ENCODE measurements at regions not wholly inside any gene's neighbourhood (a gene's known extent, or its start where the extent isn't known, plus 50 kb on each side); places are given as distances from the start of the nearest gene placed in this dataset.

- no peak for DNase-seq (ENCODE audit: low read depth in 2 of 2)
These were observed 302.6 kb upstream of the BOD1L1 start for GRCh38 chr4:13930155-13930554.

- DNase-seq (ENCODE audit: low read depth in 2 of 2), result no peak
These were observed 305.7 kb upstream of the BOD1L1 start for GRCh38 chr4:13933191-13933590.

GRCh38 chr4:13938299-13938698 lies 310.8 kb upstream of the BOD1L1 start:
- DNase-seq (ENCODE audit: low read depth in 2 of 2), result no peak

- DNase-seq (ENCODE audit: low read depth in 2 of 2), result no peak
These were observed 313.4 kb upstream of the BOD1L1 start for GRCh38 chr4:13940921-13941320.

DNA sequence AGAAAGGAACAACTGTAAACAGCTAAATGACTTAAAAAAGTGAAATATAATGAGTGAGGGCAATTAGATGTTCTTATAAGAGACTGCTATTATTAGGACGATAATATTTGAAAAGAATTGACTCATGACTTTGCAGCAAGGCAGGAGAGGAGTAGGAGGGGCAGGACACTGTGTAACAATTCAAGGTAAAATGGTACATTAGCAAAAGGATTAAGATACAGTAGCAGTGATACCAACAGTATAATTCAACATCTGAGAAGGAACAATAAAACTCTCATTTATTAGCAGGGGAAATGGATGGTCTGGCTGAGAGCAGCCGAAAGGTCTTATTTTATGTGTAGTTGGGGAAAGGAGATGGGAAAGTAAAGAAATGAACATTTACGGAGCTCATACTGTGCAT lies 315.5 kb upstream of the BOD1L1 start:
- DNase-seq (ENCODE audit: low read depth in 2 of 2), result no peak

DNA sequence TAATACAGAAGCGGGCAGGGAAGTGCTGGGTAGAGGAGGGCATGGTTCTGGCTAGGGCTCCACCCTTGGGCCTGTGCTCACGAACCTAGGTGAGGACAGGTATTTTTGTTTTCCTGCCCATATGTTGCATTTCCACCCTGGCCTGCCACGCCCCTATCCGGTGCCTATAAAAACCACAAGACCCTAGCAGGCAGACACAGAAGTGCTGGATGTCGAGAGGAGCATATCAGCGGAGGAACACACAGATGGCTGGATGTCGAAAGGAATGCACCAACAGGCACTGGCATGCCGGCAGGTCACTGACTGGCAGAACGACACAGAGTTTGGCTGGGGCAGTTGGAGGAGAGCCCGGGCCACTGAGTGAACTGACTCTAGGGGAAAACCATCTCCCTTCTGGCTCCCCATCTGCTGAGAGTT lies 316.6 kb upstream of the BOD1L1 start:
- DNase-seq (ENCODE audit: low read depth in 2 of 2), result no peak

- no peak for DNase-seq (ENCODE audit: low read depth in 2 of 2)
These were observed 320.4 kb upstream of the BOD1L1 start for GRCh38 chr4:13947921-13948320.

GRCh38 chr4:13950491-13950890 lies 323.0 kb upstream of the BOD1L1 start:
- no peak for DNase-seq (ENCODE audit: low read depth in 2 of 2)

GRCh38 chr4:13953083-13953482 lies 325.6 kb upstream of the BOD1L1 start:
- no peak for DNase-seq (ENCODE audit: low read depth in 2 of 2)

- no peak for DNase-seq (ENCODE audit: low read depth in 2 of 2)
These were observed 328.0 kb upstream of the BOD1L1 start for GRCh38 chr4:13955551-13955950.

GRCh38 chr4:13956947-13957346 lies 329.4 kb upstream of the BOD1L1 start:
- DNase-seq (ENCODE audit: low read depth in 2 of 2), result no peak

- no peak for DNase-seq (ENCODE audit: low read depth in 2 of 2)
These were observed 330.3 kb upstream of the BOD1L1 start for GRCh38 chr4:13957871-13958270.

DNA sequence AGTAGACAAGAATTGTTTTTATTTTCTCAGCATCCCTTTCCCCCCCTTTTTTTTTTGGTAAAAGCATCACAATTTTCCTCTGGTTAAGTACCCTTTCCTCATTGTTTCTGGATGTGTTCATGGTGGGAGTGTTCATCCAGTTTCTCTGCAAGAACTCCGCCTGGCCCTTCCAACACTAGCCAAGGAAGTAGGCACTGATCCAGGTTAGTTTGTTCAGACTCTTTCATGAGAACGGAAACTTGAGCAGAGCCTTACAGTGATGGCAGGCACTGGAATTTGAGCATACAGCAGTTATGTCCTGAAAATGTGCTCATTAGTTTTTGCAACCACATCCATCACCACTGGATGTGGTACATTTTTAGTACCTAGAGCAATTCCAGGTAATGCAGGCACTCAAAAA lies 336.1 kb upstream of the BOD1L1 start:
- DNase-seq (ENCODE audit: low read depth in 2 of 2), result no peak

- DNase-seq (ENCODE audit: low read depth in 2 of 2), result no peak
These were observed 339.0 kb upstream of the BOD1L1 start for GRCh38 chr4:13966231-13967195.

DNA sequence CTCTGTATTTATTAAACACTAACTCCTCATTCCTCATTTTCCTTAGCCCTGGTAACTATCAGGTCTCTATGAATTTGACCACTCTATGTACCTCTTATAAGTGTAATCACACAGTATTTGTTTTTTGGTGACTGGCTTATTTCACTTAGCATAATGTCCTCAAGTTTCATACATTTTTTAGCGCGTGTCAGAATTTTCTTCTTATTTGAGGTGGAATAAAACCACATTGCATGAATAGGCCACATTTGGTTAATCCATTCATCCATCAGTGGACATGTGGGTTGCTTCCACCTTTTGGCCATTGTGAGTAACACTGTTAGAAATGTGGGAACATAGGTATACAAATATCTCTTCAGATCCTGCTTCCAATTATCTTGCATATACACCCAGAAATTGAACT lies 341.2 kb upstream of the BOD1L1 start:
- no peak for DNase-seq (ENCODE audit: low read depth in 2 of 2)

DNA sequence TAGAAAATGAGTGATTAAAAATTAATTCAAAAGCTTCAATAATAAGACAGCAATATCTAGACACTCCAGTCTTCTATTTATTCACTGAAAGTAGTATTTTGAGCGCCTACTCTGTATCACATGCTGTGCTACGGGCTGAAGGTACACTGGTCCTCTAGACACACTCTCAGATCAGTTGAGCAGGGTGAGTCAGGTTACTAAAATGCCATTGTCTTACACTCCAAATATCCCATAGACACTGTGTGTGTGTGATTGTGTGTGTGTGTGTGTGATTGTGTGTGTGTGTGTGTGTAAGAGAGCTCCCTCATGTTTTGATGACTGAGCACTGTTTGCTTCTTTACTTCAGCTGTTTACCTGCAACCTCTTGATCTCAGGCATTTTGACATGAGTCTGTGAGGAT lies 342.8 kb upstream of the BOD1L1 start:
- DNase-seq (ENCODE audit: low read depth in 2 of 2), result no peak

DNA sequence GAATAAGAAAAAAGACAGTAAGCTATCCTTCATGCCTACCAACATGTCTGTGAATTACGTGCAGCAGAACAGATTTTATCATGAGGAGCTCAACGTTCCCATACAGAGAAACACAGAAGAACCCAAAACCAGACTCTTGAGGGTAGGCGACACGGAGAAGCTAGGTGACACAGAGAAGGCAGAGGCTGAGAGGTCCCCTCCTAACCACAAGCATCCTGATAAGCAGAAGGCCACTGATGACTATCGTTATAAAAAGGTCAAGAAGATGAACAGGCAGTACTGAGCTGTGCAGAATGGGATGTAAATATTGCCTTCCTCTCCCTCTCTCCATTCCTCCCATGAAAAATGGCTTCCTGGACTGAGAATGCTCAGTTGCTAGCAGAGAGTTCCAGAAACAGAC lies 350.2 kb upstream of the BOD1L1 start:
- DNase-seq (ENCODE audit: low read depth in 2 of 2), result no peak

GRCh38 chr4:13980317-13981310 lies 353.1 kb upstream of the BOD1L1 start:
- DNase-seq (ENCODE audit: low read depth in 2 of 2), result no peak

GRCh38 chr4:13981499-13981898 lies 354.0 kb upstream of the BOD1L1 start:
- no peak for DNase-seq (ENCODE audit: low read depth in 2 of 2)

- DNase-seq (ENCODE audit: low read depth in 2 of 2), result no peak
These were observed 354.5 kb upstream of the BOD1L1 start for GRCh38 chr4:13982010-13982409.

DNA sequence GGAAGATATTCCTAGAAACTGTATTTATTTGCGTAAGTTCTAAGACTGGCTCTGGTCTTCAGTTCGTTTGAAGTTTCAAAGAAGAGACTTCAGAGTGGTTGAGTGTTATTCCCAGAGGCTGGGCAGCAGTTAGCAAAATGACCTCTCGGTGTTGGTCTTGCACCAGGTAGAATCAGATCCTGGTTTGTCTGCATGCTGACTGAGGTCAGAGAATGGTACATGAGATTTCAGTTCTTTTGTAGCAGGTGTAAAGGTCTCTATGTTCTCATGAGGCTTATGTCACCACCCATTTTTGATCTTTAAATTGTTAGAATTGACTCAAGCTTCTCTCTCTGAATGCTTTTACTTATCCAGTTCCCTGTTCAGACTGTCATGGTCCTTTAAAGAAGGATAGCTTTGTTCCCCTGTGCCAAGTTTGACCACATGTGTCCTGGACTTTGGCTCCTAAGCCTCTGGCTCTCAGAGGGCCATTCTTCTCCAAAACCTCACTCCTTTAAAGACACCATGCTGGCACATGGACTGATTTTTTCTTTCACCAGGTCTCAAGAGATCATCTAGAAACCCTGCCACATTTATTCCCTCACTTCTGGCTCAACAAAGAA lies 355.8 kb upstream of the BOD1L1 start:
- no peak for DNase-seq (ENCODE audit: low read depth in 2 of 2)

Measured in stimulated activated CD4-positive, alpha-beta T cell treated with anti-CD3 and anti-CD28 coated beads, Interleukin-4, amount 100 ng/mL, for 48 hours (primary cell).